Middle frontal gyrus (tissue), 1 donor: ENCODE measurements at regions not wholly inside any gene's neighbourhood (a gene's known extent, or its start where the extent isn't known, plus 50 kb on each side); places are given as distances from the start of the nearest gene placed in this dataset.
"Not testable (repeated sequence)": the region's sequence is repeated elsewhere in the genome, so short reads cannot be mapped to it uniquely, and the experiment has no call there.

Experiments
- DNase-seq: peaks from one replicate; pipeline ENCODE4 v3.0.0-alpha.2; 2015; ENCODE audit warnings: low spot score; ENCODE audit errors: extremely low spot score

DNA sequence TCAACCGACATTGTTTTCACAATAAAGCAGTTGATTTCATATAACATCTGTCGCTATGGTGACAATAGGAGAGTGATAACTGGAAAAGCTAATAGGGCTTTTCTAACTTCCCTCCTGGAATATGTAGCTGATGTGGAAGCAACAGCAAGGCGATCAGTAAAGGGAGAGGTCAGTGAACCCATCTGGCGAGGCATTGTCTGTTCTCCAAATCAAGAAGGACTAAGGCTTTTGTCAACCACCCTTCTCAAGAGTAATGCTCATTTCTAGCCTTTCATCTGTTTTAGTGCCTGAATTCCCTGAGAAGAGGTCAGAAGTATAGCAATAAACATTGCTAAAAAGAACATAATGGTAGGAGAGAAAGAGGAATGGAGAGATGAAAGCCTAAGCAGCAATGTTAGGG is 201.3 kb downstream of the AKAP7 start:
- DNase-seq, result no peak

DNA sequence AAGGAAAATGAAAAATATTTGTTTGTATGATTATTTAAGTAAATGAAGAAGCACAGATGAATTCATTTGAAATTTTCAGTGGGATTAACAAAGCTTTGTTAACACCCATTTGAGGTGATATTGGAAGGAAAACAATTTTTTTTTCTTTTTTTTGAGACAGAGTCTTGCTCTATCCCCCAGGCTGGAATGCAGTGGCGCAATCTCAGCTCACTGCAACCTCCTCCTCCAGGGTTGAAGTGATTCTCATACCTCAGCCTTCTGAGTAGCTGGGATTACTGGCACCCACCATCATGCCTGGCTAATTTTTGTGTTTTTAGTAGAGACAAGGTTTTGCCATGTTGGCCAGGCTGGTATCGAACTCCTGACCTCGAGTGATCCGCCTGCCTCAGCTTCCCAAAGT is 211.6 kb downstream of the AKAP7 start:
- DNase-seq, result not testable (repeated sequence)

DNA sequence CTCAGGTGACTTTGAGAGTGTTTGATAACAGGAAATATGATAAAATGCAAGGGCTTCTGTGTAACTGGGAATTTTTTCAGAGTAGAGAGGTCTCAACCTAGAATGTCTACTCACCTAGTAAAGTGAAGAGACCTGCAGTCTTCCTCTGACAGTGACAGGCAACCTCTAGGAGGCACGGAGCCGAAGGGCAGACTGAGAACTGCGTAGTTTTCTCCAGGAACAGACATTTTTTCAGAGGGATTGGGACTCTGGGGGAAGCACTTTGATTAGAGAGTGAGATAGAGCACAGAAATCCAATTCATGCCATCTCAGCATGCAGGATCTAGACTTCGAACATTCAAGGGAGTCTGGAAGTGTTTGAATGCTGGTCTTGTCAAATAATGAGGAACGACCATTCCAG is 213.3 kb downstream of the AKAP7 start:
- no peak for DNase-seq

DNA sequence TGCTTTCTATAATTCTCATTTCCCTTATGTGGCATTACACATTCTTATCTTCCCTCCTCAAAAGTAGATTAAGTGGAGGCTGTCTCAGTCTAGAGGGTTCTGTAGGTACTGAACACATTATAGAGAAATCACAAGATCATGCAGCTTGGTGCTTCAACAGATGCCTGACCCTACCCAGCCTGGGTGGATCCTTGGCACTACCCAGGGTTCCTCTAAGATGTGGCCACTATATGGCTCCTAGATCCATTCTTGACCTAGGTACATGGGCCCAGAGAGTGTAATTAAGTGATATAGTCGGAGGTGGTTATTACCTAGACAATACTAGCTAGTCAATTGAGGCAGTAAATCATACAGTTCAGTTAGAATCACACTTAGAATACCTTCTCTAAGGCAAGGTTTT is 213.9 kb downstream of the AKAP7 start:
- DNase-seq, result no peak

DNA sequence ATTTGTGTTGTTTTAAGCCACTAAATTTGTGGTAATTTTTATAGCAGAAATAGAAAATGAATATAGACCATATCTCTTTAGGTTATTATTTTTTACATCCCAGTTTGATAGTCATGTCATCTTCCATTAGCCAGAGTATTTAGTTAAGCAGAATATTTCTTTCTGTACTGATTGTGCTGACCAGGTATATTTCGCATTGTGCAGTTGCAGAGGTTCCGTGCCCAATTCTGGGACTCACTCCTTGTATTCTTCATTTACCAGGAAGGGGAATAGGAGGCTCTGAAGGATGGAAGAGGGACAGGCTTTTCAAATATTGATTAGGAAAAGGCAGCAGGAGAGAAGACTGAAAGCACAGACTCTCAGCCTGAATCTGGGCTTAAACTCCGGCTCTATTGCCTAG is 217.8 kb downstream of the AKAP7 start:
- no peak for DNase-seq

DNA sequence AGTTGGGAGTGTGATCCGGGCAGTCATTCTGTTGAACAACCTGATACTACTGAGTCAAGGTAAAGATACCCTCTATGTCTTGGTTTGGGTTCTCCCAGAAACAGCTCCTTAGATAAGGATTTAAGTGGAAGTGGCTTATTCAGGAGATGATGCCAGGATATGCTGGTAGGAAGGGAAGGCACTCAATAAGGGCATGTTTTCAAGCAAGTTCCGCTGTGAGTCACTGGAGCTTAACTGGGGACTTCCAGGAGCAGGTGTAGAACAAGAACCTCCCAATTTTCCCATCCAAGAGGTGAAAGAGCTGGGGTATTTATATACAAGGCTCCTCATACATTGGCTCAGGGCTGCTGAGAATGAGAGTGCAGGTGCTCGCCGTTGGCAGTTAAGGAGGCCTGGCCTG is 218.6 kb downstream of the AKAP7 start:
- DNase-seq, result no peak

DNA sequence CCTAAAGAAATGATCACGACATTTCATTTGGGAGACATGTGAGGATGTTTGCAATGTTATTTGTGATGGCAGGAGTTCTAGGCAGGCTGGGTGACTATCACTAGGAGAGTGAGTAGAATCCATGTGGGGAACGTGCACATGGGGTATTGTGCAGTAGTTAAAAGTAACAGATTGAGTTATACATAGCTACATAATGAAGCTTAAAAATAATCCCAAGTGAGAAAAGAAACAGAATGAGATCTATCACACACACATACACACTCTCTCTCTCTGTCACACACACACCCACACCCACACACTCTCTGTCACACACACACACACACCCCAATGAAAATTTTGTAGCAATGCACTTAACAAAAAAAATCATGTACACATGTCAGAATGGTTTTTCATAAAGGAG is 218.7 kb upstream of the ARG1 start:
- no peak for DNase-seq

DNA sequence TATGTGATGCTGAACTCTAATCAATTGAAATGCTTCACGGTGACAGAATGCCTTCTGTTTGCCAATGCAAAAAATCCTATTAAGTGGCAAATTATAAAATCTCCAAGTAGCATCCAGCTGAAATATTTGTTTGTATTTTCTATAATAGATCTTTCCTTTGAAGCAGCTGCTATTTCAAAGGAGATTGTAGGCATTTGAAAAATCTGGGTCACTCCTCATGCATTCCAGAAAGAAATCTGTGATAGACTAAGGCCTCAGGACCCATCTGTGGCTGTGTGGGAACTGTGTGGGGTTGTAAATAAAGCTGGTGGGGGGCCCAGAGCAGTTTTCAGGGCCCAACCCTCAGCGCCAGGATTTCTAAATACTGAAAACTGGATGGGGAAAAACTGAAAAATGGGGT is 216.9 kb upstream of the ARG1 start:
- DNase-seq, result no peak

DNA sequence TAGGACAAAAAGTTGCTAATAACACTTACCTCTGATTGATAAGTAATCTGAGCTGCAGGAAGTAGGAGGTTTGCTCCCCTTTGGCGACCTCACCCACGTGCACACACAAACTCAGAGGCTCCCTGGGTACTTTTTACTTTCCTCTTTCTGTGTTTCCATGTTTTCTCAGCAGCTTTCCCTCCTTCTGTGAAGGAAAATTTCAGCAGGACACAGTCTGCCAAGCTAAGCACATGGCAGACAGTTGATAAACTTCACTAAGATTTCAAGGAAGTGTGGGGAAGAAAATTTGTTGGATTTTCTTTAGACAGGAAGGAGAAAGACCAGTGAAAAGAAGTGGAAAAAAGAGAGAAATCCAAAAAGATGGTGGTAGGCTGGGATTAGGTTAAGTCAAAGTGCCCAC is 215.5 kb upstream of the ARG1 start:
- no peak for DNase-seq

DNA sequence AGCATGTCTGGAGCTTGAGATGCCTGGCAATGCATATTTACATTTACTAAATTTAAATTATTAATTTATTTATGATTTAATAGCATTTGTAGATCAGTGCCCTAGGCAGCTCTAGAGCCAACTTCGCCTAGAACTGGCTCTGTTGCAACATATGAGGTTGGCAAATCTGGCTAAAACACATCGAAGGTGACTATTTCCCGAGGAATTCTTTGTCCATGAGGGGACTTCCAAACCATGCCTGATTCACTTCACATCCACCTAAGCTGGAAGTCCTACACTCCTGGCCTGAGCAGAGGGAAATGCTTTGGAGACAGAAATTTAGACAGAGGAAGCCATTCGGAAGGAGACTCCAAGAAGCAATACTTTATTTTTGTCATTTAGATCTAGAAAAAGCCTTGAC is 211.0 kb upstream of the ARG1 start:
- no peak for DNase-seq

DNA sequence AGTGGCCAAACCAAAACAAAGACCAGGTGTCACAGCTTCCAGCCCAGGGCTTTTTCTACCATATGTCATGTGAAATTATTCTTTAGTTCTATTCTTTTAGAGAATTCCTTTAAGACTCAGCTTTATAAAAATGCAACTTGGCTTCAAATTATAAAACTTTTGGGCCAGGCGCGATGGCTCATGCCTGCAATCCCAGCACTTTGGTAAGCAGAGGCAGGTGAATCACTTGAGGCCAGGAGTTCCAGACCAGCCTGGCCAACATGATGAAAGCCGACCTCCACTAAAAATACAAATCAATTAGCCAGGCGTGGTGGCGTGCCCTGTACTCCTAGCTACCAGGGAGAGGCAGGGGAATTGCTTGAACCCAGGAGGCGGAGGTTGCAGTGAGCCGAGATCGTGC is 210.3 kb upstream of the ARG1 start:
- DNase-seq, result no peak

DNA sequence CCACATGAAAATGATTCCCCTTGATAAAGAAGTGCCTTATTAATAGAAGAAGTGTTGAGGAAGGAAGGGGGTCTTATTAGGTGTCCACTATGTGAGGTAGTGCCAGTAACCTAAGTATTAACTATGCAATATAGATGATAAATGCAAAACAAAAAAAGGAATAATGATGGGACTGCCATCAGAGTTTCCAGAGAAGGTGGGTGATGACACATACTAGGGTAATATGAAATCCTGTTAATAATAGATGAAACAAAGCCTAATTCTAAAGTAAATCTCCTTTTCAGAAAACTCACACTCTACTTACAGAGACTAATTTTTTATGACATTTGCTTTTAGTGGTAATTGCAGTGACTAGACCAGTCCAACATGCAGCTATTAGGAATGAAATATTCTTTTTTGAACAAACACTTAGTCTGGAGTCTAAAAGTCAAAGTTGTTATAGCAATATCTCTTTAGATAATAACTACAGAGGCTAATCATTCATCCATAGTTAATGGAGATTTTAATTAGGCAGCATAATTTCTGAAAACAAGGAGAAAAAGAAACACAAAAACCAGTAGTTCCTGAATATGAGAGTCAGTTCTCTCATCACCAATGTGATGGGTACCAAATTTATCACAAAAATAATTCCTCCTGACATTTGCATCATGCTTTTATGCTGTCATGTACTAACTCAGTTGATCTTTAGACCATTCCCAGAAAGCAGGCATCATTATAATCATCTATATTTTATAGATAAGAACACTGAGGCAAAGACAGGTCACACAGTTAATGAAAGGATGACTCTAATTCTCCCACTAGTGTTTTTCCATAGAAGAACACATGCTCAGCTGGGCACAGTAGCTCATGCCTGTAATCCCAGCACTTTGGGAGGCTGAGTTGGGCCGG is 208.8 kb upstream of the ARG1 start:
- no peak for DNase-seq

DNA sequence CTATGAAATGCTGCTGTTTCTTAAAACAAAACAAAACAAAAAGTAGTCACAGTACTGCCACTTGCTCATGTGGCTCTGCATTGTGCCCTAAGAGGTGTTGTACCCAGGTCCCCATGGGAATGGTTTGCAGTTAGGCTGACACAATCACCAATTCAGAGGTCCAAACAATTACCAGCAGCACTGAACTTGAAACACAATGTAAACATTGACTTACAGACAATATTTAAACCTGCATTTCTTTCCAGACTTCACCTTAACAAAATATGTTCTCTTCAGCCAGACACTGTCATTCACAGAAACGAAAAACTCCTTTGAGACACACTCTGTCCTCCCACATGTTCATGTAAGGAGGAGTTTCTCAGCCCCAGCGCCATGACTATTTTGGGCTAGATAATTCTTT is 206.8 kb upstream of the ARG1 start:
- DNase-seq, result no peak

DNA sequence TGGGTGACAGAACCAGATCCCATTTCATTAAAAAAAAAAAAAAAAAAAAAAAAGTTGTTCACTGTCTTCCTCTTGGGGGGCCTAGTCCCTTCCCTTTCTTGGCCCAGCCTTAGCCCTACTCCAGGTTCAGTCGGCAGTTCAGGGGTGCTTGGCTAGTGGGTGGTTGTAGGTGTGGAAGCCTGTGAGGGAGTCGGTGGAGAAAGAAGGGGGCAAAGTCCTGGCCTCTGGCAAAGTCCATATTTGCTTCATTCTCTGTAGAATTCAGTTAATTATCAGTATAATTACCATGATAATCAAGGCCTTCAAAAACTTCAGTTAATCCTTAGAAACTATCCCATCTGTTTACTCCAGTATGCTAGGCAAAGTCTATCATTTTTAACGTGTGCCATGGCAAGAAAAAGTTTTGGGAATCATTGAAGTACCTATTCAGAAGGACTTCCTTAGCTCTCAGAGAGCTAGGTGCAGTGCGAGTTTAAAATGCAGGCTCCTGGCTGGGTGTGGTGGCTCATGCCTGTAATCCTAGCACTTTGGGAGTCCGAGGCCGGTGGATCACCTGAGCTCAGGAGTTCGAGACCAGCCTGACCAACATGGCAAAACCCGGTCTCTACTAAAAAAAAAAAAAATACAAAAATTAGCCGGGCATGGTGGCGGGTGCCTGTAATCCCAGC is 205.7 kb upstream of the ARG1 start:
- no peak for DNase-seq

DNA sequence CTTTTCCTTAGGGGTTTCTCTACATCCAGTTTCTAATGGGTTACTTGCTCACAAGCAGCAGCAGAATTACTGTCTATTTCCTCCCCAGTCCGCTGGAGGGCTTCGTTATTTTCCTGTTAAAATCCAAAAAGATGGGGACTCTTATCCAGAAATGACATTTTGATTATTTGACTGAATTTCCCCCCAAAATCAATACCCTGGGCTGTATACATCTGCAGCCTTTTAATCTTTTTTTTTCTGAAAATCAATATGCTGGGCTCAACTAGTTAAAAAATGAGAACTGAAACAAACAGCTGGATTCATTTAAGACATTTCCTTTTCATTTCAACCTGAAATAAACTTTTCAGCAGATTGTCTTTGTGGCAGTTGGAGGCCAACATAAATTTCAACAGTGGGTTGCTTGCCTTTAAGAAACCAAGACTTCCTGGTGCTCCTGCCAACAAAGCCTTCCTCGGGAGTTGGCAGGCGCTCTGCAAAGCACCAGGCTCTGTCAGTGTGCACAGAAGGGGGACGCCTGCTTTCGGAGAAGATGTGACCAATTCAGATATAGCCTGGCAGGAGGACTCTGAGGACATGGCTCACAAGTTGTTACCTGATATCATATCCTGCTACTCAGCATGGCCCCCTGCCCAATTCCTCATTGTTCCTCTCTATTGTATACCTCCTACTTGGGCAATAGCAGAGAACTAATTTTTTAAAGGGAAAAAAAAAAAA is 204.7 kb upstream of the ARG1 start:
- peak; percentile 82 for DNase-seq

DNA sequence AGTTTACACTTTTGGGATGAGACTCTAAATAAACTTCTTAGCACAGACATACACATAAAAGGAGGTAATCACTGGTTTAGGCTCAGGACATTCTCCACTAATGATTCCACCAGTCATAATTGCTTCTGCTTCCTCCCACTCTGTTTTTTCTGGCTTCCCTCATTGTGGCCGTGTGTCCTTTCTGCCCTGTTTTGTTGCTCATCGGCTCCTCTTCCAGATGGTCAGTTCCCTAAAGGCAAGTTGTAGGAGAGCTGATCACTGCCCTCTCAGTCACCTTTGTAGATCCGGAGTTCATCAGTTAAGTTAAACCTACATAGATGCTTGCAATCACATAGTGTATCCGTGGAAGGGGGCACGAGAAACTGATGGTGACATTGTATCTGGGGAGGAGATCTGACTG is 200.5 kb upstream of the ARG1 start:
- DNase-seq, result no peak

DNA sequence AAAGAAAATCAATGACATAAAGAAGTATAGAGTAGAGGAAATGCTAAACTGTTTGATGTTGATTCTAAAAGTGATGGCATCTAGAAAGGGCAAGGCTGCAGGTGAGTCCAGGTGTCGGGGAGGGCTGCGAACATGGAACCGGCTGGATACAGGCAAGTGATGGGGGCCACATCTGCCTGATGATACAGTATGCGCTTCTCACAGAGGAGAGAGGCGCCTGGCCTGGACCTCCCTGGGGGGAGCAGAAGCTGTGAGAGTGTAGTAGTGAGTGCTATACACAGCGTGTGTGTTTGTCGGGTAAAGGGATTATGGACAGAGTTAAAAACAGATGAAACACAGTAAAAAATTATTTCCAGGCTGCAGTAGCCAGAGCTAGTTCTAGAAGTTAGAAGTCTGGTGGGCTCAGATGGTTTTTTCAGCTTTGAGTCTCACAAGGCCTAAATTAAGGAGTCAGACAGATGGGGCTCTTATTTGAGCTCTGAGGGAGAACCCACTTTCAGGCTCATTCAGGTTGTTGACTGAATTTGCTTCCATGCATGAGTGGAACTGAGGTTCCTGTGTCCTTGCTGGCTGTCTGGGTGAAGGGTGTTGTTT is 195.8 kb upstream of the ARG1 start:
- DNase-seq, result no peak

DNA sequence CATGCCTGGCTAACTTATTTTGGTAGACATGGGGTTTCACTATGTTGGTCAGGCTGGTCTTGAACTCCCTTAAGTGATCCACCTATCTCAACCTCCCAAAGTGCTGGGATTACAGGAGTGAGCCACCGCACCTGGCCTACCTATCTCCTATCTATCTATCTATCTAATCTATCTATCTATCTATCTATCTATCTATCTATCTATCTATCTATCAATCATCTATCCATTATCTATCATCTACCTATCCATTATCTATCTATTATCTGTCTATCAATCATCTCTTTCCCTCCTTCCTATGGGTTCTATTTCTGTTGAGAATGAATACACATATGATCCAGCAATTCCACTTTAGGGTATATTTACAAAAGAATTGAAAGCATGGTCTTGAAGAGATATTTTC is 194.2 kb upstream of the ARG1 start:
- no peak for DNase-seq

DNA sequence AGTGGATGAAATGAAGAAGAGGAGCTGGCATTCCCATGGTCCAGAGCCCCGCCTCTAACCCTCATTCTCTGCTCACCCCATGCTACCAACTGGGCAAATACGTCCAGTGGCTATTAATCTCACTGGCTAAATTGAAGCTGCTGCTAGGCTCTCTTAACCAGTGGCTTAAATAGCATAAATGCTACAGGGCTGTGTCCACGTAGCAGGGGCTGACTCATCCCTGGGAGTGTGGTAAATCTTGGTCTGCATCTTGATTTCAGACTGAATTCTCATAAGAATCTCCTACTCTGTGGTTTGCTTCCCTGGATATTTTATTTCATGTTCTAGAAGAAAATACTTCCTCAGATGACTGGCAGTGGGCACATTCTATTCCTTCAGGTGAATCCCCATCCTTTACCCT is 193.1 kb upstream of the ARG1 start:
- no peak for DNase-seq

DNA sequence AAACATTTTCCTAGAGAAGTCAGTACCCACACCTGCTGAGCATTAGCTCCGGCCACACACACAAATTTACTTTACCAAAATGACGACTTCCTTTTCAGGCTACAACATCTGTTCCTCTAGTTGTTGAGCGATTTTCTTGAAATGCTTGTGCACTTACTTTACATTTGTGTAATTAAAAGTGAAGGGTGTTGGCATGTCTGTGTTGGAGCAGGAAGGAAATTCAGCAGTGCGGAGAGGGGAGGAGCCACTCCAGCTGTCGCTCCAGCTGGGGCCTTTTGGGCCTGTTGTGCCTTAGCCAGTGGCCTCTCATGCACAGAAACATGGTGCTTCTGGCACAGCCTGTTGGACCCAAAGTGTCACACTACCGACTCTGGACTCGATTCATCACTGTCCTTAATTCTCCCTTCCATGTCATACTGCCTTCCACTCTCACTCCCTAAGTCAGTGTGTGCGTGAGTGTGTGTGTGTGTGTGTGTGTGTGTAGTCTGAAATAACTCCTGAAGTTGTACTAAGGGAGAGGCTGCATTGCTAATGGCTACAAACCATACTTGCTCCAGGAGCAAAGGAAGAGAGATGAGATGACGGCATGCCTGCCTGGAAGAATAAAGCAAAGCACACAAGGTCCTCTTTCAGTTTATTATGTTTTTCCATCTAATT is 191.8 kb upstream of the ARG1 start:
- no peak for DNase-seq

DNA sequence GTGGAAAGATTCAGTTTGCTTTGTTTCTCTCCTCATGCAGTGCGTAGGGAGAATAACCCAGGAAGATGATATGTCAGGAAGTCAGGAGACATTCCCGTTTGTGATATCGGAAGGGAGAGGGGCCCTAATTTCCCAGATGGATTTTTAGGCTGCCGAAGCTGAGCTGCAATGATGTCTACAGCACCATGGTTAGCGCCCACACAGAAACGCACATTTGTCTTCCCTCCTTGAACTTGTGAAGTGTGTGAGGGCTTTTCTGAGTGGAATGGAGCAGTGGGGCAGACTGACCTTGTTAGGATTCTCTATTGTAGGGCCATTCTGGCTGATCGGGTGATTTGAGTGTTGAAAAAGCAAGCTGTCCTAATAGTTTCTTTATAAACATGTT is 191.3 kb upstream of the ARG1 start:
- no peak for DNase-seq

DNA sequence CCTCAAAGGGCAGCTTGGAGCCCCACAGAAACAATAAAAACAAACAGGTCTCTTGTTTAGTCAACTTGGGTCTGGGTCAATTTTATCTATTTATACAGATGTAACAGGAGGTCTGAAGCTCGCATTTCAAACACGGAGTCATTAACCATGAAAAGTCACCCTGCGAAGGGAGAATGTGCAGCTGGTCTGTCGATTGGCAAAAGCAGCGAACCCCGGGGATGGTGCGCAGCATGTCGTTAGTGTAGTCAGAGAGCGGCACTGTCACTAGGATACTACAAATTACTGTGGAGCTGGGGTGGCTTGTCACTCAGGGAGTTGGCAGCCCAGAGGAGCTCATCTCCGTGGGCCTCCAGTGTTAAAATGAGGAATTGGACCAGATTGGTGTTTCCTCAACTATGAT is 190.4 kb upstream of the ARG1 start:
- no peak for DNase-seq
